ENCODE measurements at regions not wholly inside any gene's neighbourhood (a gene's known extent, or its start where the extent isn't known, plus 50 kb on each side); places are given as distances from the start of the nearest gene placed in this dataset.

DNA sequence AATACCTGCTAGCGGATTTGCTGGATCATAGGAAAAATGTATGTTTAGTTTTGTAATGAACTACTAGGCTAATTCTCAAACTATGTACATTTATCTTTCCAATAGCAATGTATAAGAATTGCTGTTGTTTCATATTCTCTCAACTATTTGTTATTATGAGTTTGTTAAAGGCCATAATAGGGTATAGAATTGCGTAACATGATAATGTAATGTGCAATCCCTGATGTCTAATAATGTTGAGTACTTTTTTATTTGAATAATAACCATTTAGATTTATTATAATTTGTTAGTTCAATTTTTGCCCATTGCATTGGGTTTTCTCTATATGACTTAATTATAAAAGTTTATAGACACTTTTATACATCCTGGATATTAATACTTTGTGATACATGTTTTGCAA, 801.6 kb downstream of the LUZP2 start:
- TF ChIP-seq, protein P1, sequence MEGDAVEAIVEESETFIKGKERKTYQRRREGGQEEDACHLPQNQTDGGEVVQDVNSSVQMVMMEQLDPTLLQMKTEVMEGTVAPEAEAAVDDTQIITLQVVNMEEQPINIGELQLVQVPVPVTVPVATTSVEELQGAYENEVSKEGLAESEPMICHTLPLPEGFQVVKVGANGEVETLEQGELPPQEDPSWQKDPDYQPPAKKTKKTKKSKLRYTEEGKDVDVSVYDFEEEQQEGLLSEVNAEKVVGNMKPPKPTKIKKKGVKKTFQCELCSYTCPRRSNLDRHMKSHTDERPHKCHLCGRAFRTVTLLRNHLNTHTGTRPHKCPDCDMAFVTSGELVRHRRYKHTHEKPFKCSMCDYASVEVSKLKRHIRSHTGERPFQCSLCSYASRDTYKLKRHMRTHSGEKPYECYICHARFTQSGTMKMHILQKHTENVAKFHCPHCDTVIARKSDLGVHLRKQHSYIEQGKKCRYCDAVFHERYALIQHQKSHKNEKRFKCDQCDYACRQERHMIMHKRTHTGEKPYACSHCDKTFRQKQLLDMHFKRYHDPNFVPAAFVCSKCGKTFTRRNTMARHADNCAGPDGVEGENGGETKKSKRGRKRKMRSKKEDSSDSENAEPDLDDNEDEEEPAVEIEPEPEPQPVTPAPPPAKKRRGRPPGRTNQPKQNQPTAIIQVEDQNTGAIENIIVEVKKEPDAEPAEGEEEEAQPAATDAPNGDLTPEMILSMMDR (IDR thresholded peaks at IDR 0.05; ENCODE audit: control insufficient read depth, insufficient read depth, low read depth, low read length, missing control alignments): no peak
- no peak for DNase-seq (ENCODE audit: low read depth)
- no peak overlapping the region for H3K4me3 ChIP-seq (ENCODE audit: control insufficient read depth, low read depth, low read length)

DNA sequence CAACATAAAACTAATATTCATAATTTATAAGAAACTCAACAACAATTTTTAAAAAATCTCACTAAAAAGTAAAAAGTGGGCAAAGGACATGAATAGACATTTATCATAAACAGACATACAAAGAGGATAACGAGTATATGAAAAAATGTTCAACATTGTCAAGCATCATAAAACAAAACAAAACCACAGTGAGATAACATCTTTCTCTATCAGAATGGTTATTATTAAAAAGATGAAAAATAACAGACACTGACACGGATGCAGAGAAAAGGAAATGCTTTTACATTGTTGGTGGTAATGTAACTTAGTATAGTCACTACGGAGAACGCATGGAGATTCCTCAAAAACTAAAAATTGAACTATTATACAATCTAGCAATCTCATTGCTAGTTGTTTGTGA, 813.0 kb downstream of the LUZP2 start:
- no peak overlapping the region for H3K4me3 ChIP-seq (ENCODE audit: control insufficient read depth, low read depth, low read length)
- no peak for DNase-seq (ENCODE audit: low read depth)
- TF ChIP-seq, protein P1 (IDR thresholded peaks at IDR 0.05; ENCODE audit: control insufficient read depth, insufficient read depth, low read depth, low read length, missing control alignments): no peak

DNA sequence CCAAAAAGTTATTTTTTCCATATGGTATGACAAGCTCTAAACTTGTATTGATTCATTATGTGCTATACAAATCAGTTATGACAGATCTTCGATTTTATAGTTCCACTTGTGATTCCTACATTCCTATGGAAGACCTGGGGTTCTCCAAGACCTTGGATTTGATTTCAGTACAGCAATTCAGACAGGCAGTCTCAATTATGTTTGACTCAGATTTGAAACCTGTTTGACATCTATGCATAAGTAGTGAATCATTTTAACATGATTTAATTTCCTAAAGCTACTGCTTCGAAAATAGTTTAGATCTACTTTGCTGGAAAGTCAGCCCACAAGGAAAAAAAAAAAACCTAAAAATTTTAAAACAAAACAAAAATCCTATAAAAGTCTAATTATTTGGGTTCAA, 820.4 kb downstream of the LUZP2 start:
- no peak for DNase-seq (ENCODE audit: low read depth)
- TF ChIP-seq, protein P1 (IDR thresholded peaks at IDR 0.05; ENCODE audit: control insufficient read depth, insufficient read depth, low read depth, low read length, missing control alignments): no peak
- no peak overlapping the region for H3K4me3 ChIP-seq (ENCODE audit: control insufficient read depth, low read depth, low read length)

DNA sequence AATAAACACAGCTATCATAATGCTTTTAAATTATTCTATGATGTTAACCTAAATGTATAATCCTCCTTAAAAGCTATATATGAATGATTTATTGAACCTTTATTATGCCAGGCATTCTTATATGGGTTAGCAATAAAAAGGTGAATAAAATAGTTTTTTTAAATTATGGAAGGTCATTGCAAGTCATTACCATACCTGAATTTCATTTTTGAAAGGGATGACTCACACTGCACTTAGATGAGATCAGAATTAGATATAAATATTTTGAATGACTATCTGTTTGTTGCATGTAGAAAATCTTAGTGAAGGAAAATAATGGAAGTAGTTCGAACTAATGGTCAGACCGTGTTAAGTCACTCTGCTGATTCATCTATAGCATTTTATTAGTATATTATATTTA, 822.3 kb downstream of the LUZP2 start:
- H3K4me3 ChIP-seq (ENCODE audit: control insufficient read depth, low read depth, low read length): no peak overlapping the region
- DNase-seq (ENCODE audit: low read depth): no peak
- TF ChIP-seq, protein P1 (IDR thresholded peaks at IDR 0.05; ENCODE audit: control insufficient read depth, insufficient read depth, low read depth, low read length, missing control alignments): no peak

DNA sequence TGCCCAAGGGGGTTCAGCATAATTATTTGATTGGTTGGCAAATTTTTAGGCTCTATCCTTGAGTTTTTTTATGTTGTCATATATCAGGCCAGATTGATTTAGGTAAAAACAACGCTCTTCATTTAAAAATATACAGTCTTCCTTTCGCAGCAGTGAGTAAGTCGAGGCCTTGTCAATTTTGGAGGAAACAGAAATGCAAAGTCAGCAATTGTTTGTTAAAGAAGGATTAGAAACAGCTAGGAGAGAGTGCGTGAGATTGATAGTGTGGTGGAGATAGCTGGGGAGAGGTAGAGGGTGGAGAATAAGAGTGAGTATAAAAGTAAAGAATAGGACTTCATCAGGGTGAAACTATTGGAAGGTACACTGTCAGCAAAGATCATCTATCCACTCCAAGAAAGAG, 830.8 kb downstream of the LUZP2 start:
- H3K4me3 ChIP-seq (ENCODE audit: control insufficient read depth, low read depth, low read length): no peak overlapping the region
- TF ChIP-seq, protein P1 (IDR thresholded peaks at IDR 0.05; ENCODE audit: control insufficient read depth, insufficient read depth, low read depth, low read length, missing control alignments): no peak
- DNase-seq (ENCODE audit: low read depth): no peak

DNA sequence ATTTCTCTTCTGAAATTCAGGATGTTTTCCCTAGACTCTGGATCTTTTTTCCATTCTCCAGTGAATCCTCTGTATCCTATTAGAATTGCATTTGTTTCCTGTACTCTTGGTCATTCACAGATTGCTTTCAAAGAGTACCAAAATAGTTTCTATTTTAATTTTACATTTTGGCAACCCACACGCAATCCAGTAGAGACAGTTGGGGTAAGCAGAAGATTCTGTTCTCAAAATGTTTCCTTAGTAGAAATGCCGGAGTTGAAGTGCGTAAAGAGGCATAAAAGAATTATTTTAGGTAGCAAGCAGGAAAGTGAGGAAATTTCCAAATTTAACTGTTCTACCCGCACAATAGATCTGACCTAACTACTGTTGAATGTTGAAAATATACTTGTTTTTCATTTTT, 842.4 kb downstream of the LUZP2 start:
- TF ChIP-seq, protein P1 (IDR thresholded peaks at IDR 0.05; ENCODE audit: control insufficient read depth, insufficient read depth, low read depth, low read length, missing control alignments): no peak
- DNase-seq (ENCODE audit: low read depth): no peak
- no peak overlapping the region for H3K4me3 ChIP-seq (ENCODE audit: control insufficient read depth, low read depth, low read length)

DNA sequence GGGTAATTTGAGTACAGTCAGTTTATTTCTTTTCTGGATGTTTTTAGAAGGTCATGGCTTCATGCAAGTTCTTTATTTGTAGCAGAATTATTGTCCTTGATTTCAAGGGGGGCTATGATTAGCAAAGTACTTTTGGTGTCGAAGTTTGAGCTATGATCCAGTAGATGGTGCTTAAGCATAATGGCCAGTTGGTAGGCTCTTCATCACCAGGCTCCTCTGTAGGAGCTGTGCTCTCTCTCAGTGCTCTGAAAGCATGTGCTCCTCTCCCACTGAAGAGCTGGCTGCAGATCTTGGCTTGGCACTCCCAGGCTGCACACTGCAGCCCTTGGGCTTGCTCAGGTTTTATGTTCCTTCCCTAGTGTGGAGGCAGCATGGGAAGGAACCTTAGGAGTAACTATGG, 852.7 kb downstream of the LUZP2 start:
- TF ChIP-seq, protein P1 (IDR thresholded peaks at IDR 0.05; ENCODE audit: control insufficient read depth, insufficient read depth, low read depth, low read length, missing control alignments): no peak
- H3K4me3 ChIP-seq (ENCODE audit: control insufficient read depth, low read depth, low read length): no peak overlapping the region
- no peak for DNase-seq (ENCODE audit: low read depth)

Measured in AG09309 (cell line).